HG03025 (cell line): ENCODE measurements at regions not wholly inside any gene's neighbourhood (a gene's known extent, or its start where the extent isn't known, plus 50 kb on each side); places are given as distances from the start of the nearest gene placed in this dataset.

Source experiments
- ATAC-seq: cut with Tn5 transposase; IDR thresholded peaks from one replicate; pipeline ENCODE4 v1.9.1; 2021; ENCODE audit warnings: mild to moderate bottlenecking, moderate library complexity; ENCODE audit not compliant: unreplicated experiment, low FRiP score

- ATAC-seq: no peak
Observed at GRCh38 chr6:71584712-71585436, 296.3 kb downstream of the OGFRL1 start.

GRCh38 chr6:71585472-71585871, 296.9 kb downstream of the OGFRL1 start:
- ATAC-seq: no peak

- ATAC-seq: no peak
Observed at GRCh38 chr6:71588490-71588889, 297.9 kb upstream of the RIMS1 start.

GRCh38 chr6:71589254-71589653, 297.1 kb upstream of the RIMS1 start:
- no peak for ATAC-seq

GRCh38 chr6:71592643-71593042, 293.7 kb upstream of the RIMS1 start:
- ATAC-seq: no peak

- no peak for ATAC-seq
Observed at GRCh38 chr6:71599359-71599758, 287.0 kb upstream of the RIMS1 start.

- no peak for ATAC-seq
Observed at GRCh38 chr6:71602385-71603007, 283.9 kb upstream of the RIMS1 start.

GRCh38 chr6:71603021-71603420, 283.3 kb upstream of the RIMS1 start:
- no peak for ATAC-seq

GRCh38 chr6:71608646-71609045, 277.7 kb upstream of the RIMS1 start:
- no peak for ATAC-seq

- no peak for ATAC-seq
Observed at GRCh38 chr6:71619836-71620235, 266.5 kb upstream of the RIMS1 start.

- no peak for ATAC-seq
Observed at GRCh38 chr6:71621918-71622519, 264.3 kb upstream of the RIMS1 start.

GRCh38 chr6:71642120-71642519, 244.2 kb upstream of the RIMS1 start:
- ATAC-seq: no peak

- ATAC-seq: no peak
Observed at GRCh38 chr6:71642793-71643192, 243.6 kb upstream of the RIMS1 start.

GRCh38 chr6:71645299-71645698, 241.1 kb upstream of the RIMS1 start:
- no peak for ATAC-seq

GRCh38 chr6:71649915-71650314, 236.4 kb upstream of the RIMS1 start:
- ATAC-seq: no peak

GRCh38 chr6:71651636-71652035, 234.7 kb upstream of the RIMS1 start:
- no peak for ATAC-seq

- no peak for ATAC-seq
Observed at GRCh38 chr6:71656121-71656520, 230.2 kb upstream of the RIMS1 start.

GRCh38 chr6:71665931-71666330, 220.4 kb upstream of the RIMS1 start:
- no peak for ATAC-seq

GRCh38 chr6:71672876-71673275, 213.5 kb upstream of the RIMS1 start:
- ATAC-seq: no peak

GRCh38 chr6:71675386-71675785, 211.0 kb upstream of the RIMS1 start:
- ATAC-seq: no peak

- ATAC-seq: no peak
Observed at GRCh38 chr6:71676298-71676697, 210.1 kb upstream of the RIMS1 start.

GRCh38 chr6:71678091-71678490, 208.3 kb upstream of the RIMS1 start:
- no peak for ATAC-seq
